ENCODE measurements at regions not wholly inside any gene's neighbourhood (a gene's known extent, or its start where the extent isn't known, plus 50 kb on each side); places are given as distances from the start of the nearest gene placed in this dataset.

GRCh38 chr3:109656225-109656624 is 318.9 kb upstream of the DPPA4 start:
- Histone ChIP-seq H3K9me3 (no peaks in the 10 kb centered on the region), H3K36me3 (no peaks in the 10 kb centered on the region), H3K27me3 (no peaks in the 10 kb centered on the region), H3K4me3 (no peak overlapping the region), H3K4me1 (no peaks in the 10 kb centered on the region), H3K27ac (no peak overlapping the region)
- no peak for TF ChIP-seq CTCF (IDR thresholded peaks at IDR 0.05)
- DNase-seq: no peak

- no peak overlapping the region for H3K27ac ChIP-seq
- H3K4me3 ChIP-seq: no peak overlapping the region
- H3K27me3 ChIP-seq: no peaks in the 10 kb centered on the region
- no peaks in the 10 kb centered on the region for H3K9me3 ChIP-seq
- TF ChIP-seq POLR2A (IDR thresholded peaks at IDR 0.05): no peak
- TF ChIP-seq CTCF (IDR thresholded peaks at IDR 0.05): no peak
- no peaks in the 10 kb centered on the region for H3K36me3 ChIP-seq
- no peak for DNase-seq
- no peaks in the 10 kb centered on the region for H3K4me1 ChIP-seq
Measured at GRCh38 chr3:109678600-109678999, 341.3 kb upstream of the DPPA4 start.

- H3K27ac ChIP-seq: no peak overlapping the region
- no peak overlapping the region for H3K4me3 ChIP-seq
- DNase-seq: no peak
- no peaks in the 10 kb centered on the region for H3K27me3 ChIP-seq
- H3K9me3 ChIP-seq: no peaks in the 10 kb centered on the region
- no peaks in the 10 kb centered on the region for H3K4me1 ChIP-seq
- H3K36me3 ChIP-seq: no peaks in the 10 kb centered on the region
- TF ChIP-seq CTCF (IDR thresholded peaks at IDR 0.05) (no peak), POLR2A (IDR thresholded peaks at IDR 0.05) (no peak)
Measured at GRCh38 chr3:109679664-109680063, 342.3 kb upstream of the DPPA4 start.

- no peaks in the 10 kb centered on the region for H3K27me3 ChIP-seq
- H3K4me3 ChIP-seq: no peak overlapping the region
- DNase-seq: no peak
- no peaks in the 10 kb centered on the region for H3K9me3 ChIP-seq
- no peak for TF ChIP-seq CTCF (IDR thresholded peaks at IDR 0.05)
- no peak for TF ChIP-seq POLR2A (IDR thresholded peaks at IDR 0.05)
- H3K4me1 ChIP-seq: no peaks in the 10 kb centered on the region
- no peak overlapping the region for H3K27ac ChIP-seq
- H3K36me3 ChIP-seq: no peaks in the 10 kb centered on the region
Measured at GRCh38 chr3:109683746-109684145, 346.4 kb upstream of the DPPA4 start.

- DNase-seq: peak in 2 of 3 donors; percentile 20 to 48
- Histone ChIP-seq H3K36me3 (no peaks in the 10 kb centered on the region), H3K4me3 (no peak overlapping the region), H3K27ac (peak overlapping the region in 1 of 4 donors; percentile 4), H3K4me1 (no peaks in the 10 kb centered on the region), H3K9me3 (no peaks in the 10 kb centered on the region), H3K27me3 (no peaks in the 10 kb centered on the region)
- no peak for TF ChIP-seq POLR2A (IDR thresholded peaks at IDR 0.05)
- TF ChIP-seq CTCF (IDR thresholded peaks at IDR 0.05): no peak
Measured at GRCh38 chr3:109685084-109686079, 348.0 kb upstream of the DPPA4 start.

Measured in Peyer's patch (tissue), 4 donors.